Activated CD8-positive, alpha-beta memory T cell treated with anti-CD3 and anti-CD28 coated beads for 4 hours (primary cell): ENCODE measurements at regions not wholly inside any gene's neighbourhood (a gene's known extent, or its start where the extent isn't known, plus 50 kb on each side); places are given as distances from the start of the nearest gene placed in this dataset.
"Not testable (repeated sequence)": the region's sequence is repeated elsewhere in the genome, so short reads cannot be mapped to it uniquely, and the experiment has no call there.

Experiments
- DNase-seq, 2 donors: peaks; one replicate each; pipeline ENCODE4 v3.0.0-alpha.2; 2020; ENCODE audit warnings: low read depth in 2 of 2

DNA sequence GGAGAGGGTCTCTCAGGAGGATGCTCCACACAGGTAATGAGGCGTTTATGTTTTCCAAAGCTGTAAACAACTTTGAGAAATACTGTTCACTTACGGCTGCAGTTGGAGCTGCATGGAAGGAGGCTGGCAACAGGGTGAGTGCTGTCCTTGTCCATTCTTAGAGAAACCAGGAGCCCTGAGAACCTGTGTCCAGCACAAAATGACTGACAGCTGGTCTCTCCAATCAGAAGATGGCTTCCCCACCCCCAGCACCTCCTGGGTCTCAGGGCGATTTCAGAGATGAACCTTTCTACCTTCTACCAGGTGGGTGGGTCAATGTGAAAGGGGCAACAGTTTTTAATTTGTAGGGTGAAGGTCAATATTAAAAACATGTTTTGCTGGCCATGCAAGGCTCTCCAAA is 353.6 kb downstream of the NPHP4 start:
- DNase-seq, result no peak

DNA sequence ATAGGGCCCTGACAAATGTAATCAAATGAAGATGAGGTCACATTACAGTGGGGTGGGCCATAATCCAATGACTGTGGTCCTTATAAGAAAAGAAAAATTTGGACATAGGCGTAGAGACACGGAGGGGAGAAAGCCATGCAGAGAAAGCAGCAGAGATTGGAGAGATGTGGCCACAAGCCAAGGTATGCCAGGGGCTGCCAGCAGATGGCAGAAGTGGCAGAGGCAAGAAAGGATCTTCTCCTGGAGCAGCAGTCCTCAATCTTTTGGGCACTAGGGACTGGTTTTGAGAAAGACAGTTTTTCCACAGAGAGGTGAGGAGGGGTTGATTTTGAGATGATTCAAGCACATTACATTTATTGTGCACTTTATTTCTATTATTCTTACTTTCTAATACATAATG is 355.1 kb downstream of the NPHP4 start:
- DNase-seq, result no peak

DNA sequence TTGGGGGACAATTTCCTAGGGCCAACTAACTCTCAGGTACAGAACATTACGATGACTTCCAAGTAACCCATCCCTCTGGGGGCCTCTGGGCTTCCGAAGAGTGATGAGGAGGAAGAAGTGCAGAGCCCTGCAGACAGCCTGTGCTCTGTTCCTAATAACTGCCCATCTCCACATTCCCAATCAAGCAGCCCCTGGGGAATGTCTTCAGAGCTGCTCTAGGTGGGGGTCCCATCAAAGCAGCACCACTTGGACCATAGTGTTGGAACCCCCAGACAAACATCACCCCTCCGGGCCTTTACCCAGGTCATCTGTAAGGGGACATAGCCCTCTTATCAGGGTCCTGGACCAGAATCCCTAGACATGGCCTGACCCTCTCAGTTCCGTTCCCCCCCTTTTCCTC is 357.3 kb downstream of the NPHP4 start:
- DNase-seq, result no peak

DNA sequence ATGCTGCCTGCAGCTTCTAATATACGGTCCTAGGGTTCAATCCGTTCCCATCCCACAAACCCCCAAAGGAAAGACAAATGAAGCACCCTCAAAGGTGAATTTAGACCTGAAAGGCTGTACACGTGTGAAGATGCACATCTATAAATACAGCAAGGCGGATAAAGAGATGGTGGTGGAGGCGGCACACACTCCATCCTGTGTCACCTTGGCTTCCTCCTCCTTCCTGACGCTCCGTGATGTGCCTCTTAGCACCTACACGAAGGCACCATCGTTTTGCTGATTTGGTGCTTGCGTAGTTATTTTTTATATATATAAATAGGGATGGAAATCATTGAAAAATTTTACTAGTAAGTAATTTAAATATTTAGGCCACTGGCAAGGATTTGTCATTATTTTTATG is 359.4 kb downstream of the NPHP4 start:
- DNase-seq, result no peak

DNA sequence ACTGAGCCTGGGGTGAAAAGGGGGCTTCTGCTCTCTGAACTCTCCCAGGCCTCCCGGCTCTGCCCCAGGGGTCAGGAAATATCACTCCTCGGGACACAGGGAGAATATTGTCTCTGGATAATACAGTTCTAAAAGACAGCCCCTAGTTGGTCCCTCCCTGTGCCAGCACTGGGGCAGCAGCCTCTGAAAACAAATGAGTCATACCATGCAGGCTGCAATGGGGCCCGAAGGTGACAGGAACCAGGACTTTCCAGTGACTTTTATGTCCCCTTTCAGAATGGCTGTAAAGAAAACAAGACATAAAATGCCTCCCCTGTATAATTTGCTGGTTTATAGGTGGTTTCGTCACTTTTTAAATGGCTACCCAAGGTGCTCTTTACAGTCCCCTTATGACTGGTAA is 360.0 kb downstream of the NPHP4 start:
- DNase-seq, result no peak

DNA sequence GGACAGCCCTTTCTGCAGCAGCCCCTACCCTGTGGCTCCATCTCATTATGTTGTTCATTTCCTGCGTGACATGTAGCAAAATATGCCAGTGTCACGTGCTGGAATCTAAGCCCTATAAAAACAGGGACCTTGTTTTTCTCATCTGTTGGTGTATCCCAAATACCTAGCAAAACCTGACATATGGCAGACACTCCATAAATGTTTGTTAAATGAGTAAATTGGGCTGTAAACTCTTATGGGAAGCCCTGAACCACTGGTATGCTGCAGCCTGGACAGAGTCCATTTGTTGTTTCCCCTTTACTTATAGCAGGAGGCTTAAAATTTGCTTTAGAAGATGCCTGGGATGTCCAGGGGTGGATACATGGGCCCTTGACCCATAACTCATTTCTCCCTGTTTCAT is 363.8 kb downstream of the NPHP4 start:
- no peak for DNase-seq

DNA sequence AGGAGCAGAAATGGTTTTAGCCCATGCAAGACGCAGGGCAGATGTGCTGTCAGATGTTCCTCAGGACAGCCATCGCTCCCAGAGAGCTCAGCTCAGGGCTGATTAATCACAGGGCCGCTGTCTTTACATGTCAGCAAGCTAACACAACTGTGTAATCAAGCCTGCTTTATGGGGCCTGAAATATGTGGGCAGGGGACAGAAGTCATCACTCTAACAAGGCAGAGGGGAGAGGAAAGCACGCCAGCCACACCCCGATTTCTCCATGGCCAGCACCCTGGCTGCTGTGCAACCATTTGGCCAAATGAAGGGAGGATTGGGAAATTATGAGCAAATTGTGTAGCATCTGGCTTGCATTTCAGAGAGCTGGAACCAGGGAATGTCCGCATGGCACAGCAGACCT is 368.8 kb downstream of the NPHP4 start:
- DNase-seq, result no peak

DNA sequence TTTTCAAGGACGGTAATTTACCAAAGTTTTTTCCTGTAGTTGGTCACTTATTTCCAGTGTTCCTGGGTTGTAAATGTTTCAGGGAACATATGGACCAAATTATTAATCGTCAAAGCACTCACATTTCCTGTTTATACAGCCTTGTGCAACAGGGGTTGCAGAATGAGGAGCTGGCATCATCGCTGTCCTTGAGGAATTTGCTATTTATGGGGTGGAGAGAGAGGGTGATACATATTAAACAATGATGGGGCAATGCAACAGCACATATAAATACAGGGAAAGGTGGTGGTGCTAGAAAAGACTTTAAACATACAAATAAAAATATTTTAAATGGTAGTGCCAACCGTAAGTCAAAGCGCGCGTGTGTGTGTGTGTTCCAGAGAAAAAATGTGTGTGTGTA is 369.8 kb downstream of the NPHP4 start:
- DNase-seq, result no peak

DNA sequence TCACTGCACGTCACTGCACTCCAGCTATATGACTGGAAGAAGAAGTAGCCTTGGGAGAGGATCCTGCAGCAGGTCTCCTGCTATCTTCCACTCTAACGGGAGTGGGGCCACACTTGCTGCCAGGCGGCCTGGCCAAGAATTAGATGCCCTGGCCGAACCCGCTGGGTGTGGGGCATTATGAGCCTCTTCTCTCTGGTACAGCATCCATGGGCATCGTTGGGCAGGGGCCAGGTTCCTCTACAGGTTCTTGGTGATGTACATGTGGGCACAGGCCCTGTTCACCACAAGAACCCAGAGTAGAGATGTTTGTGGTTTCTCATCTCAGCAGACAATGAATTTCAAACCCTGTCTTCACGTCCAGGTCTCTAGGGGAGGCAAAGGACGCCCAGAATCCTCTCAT is 370.5 kb downstream of the NPHP4 start:
- no peak for DNase-seq

DNA sequence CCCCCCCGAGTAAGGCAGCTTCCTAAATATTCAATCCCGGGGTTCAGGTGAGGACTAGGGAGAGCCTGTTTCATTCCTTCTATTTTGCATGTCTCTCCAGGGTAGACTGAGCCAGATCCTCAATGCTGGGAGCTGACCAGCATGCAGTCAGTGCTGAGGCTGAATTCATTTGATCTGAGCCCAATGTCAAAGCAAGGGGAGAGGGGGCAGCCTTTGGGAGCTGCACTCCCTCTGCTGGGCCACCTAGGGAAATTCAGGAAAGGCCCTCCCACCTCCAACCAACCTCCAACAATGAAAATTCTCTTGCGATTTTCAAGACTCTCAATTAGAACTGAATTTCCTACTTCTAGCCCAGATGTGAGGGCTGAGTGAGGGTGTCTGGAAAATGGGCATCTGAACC is 371.2 kb downstream of the NPHP4 start:
- no peak for DNase-seq

DNA sequence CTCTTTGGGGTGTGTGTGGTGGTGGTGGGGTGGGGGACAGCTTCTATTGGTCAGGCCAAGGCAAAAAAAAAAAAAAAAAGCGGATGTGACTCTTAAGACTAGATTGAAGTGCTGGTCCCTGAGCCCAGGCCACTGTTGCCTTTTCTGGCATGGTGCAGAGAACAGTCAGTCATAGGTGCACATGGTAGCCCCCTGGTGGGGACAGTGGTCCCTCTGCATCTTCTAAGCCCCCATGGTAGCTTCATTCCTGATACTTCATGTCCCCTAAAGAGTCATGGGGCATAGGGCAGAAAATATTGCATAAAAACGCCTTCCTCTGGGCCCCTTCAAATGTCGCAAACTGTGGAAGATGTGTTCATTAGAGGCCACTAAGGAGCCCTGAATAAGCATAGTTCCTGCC is 371.8 kb downstream of the NPHP4 start:
- DNase-seq, result no peak

DNA sequence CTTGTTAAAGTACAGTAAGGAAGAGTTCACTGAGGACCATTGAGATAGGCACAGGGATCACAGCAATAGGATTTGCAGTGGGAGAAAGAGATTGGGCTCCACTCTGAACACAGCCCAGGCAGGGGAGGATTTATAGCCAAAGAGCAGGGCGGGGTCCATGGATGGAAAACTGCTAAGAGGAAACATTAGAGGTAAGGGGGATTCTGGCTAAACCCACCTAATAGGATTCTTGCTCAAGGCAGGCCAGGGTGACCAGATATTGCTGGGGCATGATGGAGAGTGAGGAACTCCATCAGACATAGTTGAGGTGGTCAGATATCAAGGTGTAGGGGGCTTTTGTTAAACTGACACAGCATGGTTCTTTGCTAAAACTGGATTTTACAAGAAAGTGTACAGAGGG is 372.8 kb downstream of the NPHP4 start:
- DNase-seq, result no peak

DNA sequence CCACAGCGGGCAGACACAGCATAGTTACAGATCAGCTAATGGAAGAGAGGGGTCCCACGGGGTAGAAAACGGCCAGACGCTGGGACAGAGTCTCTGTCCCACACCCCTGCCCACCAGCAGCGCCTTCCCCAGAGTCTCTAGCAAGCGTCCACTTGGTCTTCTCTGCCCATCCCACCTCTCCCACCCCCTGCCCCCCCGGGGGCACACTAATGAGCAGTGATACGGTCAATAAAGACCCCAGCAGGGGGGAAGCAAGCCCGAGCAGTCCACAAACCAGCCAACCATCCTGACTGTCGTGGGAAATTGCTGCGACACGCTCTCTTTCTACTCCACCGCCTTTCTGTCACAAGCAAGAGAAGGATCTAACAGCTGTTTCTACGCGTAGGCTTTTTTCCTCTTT is 374.7 kb downstream of the NPHP4 start:
- DNase-seq, result no peak

DNA sequence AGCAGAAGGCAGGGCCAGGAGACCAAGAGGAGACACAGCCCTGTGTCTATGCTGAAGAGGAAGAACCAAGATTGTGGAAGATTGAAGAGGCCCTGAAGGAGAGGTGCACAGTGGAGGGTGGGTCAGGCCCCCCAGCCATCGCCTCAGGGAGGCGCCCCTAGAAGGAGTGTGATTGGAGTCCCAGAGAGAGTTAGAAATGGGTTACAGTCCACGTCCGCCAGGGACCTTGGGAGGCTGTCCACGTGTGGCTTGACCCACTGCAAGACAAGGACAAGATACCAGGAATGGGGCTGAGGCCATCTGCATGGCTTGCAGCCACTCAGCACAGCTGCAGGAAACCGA is 375.1 kb downstream of the NPHP4 start:
- DNase-seq, result no peak

DNA sequence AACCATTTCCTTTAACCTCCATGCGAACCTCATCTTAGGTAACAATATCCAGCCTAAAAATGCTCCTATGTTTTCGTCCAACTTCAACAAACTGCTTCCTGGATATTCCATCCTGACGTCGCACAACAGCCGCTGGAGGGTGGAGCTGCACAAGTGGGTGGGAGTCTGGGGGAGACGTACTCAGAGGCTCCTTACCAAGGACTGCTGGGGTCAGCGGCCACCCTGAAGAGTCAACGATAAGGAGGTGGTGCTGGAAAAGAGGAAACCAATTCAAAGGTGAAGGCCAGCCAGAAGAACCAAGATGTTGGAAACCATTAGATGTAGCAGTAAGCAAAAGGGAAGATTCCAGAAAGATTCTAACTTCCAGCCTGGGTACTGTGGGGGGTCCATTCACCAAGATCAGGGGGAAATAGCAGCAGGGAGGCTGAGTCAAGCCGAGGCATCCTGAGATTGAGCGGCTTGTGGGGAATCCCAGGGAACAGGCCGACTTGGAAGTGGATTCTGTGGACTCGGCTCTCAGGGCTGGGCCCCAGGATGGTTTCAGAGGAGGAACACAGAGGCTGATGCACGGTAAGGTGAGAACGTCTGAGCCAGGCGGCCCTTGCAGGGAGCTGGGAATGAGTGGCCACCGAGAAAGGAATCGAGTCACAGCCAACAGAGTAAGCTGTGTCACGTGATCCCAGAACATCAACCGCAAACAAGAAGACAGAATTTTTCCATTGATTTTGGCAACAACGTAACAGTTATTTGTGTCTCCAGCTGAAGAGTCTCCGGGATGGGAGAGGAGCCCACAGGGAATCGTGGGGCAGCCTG is 375.7 kb downstream of the NPHP4 start:
- DNase-seq, result no peak

DNA sequence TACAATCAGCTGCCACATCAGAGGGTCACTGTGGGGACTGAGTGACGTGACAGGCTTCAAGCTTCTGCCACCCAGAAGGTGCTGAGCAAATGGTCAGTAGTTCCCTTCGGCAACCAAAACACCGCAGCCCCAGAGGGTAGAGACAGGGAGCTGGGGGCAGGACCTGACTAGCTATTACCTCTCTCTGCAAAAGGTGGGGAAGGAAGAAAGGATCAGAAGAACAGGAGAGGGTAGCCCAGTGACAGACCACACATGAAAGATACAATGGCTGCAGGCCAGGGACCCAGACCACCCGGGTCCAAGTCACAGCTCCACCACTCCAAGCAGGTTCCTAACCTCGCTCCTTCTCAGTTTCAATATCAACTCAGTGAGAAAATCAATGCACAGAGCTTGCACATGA is 377.1 kb downstream of the NPHP4 start:
- DNase-seq, result no peak

DNA sequence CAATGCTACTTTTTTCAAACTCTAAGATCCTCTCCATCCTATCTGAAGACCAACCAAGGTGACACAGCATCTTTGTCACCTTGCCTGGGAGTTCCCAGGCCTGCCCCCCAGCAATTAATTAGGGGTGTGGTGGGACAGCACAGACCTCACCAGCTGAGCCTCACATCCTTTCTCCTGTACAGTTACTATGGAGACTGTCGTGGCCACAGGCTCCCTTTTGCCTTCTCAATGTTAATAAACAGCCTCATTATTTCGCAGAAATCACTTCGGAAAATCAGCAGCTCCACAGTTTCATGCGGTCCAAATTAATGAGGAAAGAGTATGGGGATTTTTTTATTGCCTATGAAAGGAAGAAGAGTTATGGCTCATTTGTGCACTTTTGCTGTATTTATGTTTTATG is 378.3 kb downstream of the NPHP4 start:
- no peak for DNase-seq

DNA sequence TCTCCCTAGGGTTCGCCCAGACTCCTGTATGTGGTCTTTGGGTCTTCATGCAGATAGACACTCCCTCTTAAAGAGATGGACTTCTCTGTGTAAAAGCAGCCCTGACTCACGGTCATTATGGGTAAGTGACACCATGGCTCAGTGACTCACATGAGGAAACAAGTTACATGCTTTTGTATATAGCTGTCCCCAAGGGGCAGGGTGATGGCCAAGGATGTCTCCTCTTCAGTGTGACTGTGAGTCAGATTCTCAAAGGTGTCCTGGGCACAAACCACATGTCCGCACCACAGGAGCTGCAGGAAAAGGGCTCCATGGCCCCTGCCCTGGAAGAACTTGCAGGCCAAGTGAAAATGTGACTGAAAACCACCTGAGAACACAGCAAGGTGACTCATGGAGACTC is 380.4 kb downstream of the NPHP4 start:
- DNase-seq, result no peak

DNA sequence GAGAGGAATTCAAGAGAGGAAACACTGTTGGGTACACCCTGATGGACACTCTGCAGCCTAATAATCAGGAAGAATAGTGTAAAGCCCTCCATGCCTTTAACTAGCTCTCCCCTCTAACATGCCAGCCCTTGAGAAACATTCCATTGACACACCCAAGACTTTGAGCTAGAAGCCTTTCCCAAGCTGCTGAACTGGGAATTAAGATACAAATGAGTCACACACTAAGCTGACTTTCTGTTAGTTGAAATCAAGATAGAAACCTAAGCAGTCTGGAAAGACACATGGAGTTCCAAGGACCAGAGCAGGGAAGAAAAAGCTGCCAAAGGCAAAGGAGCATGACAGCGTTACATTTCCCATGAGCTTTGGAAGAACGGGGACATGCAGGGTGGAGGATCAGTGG is 380.8 kb downstream of the NPHP4 start:
- DNase-seq, result no peak

DNA sequence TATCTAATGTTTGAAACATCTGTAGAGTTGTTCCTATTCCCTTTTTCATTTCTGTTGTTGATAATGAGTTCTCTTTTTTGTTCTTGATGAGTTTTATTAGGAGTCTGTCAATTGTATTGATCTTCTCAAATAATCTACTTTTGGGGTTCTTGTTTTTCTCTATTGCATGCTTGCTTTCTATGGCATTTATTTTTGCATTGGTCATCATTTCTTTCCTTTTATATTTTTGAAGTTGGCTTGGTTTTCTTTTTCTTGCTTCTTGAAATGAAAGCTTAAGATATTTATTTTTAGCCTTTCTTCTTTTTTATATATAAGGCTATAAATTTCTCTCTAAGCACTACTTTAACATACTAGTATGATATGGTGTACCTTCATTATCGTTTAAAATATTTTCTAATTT is 381.8 kb downstream of the NPHP4 start:
- DNase-seq, result no peak

DNA sequence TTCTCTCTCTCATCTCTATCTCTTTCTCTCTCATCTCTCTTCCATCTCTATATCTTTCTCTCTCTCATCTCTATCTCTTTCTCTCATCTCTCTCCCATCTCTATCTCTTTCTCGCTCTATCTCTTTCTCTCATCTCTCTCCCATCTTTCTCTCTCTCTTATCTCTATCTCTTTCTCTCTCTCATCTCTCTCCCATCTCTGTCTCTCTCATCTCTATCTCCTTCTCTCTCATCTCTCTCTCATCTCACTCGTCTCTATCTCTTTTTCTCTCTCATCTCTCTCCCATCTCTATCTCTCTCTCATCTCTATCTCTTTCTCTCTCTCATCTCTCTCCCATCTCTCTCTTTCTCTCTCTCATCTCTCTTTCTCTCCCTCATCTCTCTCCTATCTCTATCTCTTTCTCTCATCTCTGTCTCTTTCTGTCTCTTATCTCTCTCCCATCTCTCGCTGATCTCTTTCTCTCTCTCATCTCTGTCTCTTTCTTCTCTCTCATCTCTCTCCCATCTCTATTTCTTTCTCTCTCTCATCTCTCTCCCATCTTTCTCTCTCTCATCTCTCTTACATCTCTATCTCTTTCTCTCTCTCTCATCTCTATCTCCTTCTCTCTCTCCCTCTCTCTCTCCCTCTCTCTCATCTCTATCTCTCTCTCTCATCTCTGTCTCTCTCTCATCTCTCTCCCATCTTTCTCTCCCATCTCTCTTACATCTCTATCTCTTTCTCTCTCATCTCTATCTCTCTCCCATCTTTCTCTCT is 388.7 kb downstream of the NPHP4 start:
- no peak for DNase-seq

DNA sequence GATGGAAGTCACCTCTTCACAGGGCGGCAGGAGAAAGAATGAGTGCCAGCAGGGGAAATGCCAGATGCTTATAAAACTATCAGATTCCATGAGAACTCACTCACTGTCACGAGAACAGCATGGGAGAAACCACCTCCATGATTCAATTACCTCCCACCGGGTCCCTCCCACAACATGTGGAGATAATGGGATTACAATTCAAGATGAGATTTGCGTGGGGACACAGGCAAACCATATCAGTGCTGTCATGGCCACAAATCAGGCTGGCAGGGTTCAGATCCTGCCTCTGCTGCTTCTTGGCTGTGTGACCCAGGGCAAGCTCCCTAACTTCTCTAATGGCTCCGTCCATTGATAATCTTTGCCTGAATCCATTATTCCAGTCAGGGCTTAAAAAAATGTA is 389.5 kb downstream of the NPHP4 start:
- DNase-seq, result not testable (repeated sequence)

DNA sequence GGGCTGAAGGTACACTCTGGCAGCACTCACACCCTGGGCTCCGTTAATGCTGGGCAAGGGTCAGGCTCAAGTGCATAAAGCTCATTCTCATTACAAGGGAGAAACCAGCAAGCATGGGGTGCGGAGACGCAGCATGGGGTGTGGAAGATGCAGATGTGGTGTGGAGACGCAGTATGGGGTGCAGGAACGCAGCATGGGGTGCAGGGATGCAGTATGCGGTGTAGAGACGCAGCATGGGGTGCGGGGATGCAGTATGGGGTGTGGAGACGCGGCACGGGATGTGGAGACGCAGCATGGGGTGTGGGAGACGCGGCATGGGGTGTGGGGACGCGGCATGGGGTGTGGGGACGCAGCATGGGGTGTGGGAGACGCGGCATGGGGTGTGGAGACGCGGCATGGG is 390.7 kb downstream of the NPHP4 start:
- no peak for DNase-seq

DNA sequence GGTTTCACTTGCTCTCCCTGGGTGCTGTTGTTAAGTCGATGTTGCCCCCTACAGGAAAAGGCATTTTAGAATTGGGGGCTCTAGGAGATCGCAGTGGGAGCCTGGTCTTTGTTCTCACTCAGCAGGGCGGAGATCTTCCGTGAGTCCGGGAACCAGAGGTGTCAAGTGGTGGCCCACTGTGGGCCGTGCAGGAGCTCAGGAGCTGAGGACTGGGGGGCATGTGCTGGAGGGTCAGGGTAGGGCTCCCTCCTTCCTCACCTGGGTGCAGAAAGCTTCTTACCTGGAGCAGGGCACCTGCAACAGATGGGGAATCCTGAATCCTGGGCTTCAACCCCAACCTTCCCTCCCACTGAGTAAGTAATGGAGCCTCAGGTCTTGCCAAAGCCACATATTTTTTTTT is 392.7 kb downstream of the NPHP4 start:
- DNase-seq, result no peak
